HEK293 (cell line): ENCODE measurements at regions not wholly inside any gene's neighbourhood (a gene's known extent, or its start where the extent isn't known, plus 50 kb on each side); places are given as distances from the start of the nearest gene placed in this dataset.

Experiments used
- CTCF ChIA-PET: fragments of 350-600 bp; formaldehyde crosslinking; extraction: SDS; loops from one replicate; lab custom pipeline; 2021; ENCODE audit warnings: antibody characterized with exemption; lab: Yijun Ruan, JAX
- POLR2A ChIA-PET: fragments of 300-600 bp; formaldehyde crosslinking; extraction: SDS; loops from one replicate; lab custom pipeline; 2020; ENCODE audit warnings: antibody characterized with exemption, inconsistent platforms; lab: Yijun Ruan, JAX
- H3K27ac ChIP-seq: fragments of 200-500 bp; sonication (Bioruptor generic); 2 replicates; pipeline ENCODE4 v1.5.1; 2014; ENCODE audit warnings: low read depth, low read length, control low read depth, inconsistent platforms; ENCODE audit errors: extremely low read depth
- H3K36me3 ChIP-seq, 2 experiments: fragments of 200-500 bp in 1 of 2; sonication (Bioruptor generic) in 1 of 2; 1 replicate in 1 of 2; 2 replicates in 1 of 2; pipeline ENCODE4 v1.5.1; 2014 to 2017; ENCODE audit warnings: inconsistent platforms in 2 of 2, low read length in 2 of 2; ENCODE audit not compliant: control insufficient read depth in 2 of 2, insufficient read depth in 1 of 2
- H3K4me1 ChIP-seq: fragments of 200-500 bp; sonication (Bioruptor generic); 2 replicates; pipeline ENCODE4 v1.5.1; 2014; ENCODE audit warnings: mild to moderate bottlenecking, low read length, inconsistent platforms; ENCODE audit not compliant: control insufficient read depth, insufficient read depth
- H3K4me3 ChIP-seq: 2 replicates; pipeline ENCODE4 v1.5.1; 2011; ENCODE audit warnings: low read depth, mild to moderate bottlenecking, control low read depth, low read length, moderate library complexity
- H3K9me3 ChIP-seq: fragments of 200-500 bp; sonication (Bioruptor generic); 2 replicates; pipeline ENCODE4 v1.5.1; 2014; ENCODE audit warnings: low read depth, low read length, inconsistent platforms; ENCODE audit not compliant: control insufficient read depth, insufficient read depth
- ATF2 ChIP-seq: fragments of 450-650 bp; formaldehyde crosslinking; IDR thresholded peaks from 2 replicates; pipeline ENCODE4 v1.5.1; 2016; ENCODE audit warnings: missing biosample characterization, missing genetic modification characterization, low read depth
- KLF9 ChIP-seq: fragments of 450-650 bp; formaldehyde crosslinking; IDR thresholded peaks from 2 replicates; pipeline ENCODE4 v1.5.1; 2016; ENCODE audit warnings: missing biosample characterization, missing genetic modification characterization, low read depth
- REPIN1 ChIP-seq: fragments of 450-650 bp; formaldehyde crosslinking; IDR thresholded peaks from 2 replicates; pipeline ENCODE4 v1.5.1; 2017; ENCODE audit warnings: missing biosample characterization, missing genetic modification characterization, low read depth
- SETDB1 ChIP-seq: IDR thresholded peaks from one replicate; pipeline ENCODE4 v1.6.1; 2017; ENCODE audit warnings: mild to moderate bottlenecking, low read length, moderate library complexity, mixed read lengths; ENCODE audit not compliant: insufficient read length
- ZBTB11 ChIP-seq: fragments of 450-650 bp; formaldehyde crosslinking; conservative IDR thresholded peaks from 2 replicates; pipeline ENCODE4 v1.5.1; 2016; ENCODE audit warnings: low read depth, missing biosample characterization, missing genetic modification characterization
- ZNF121 ChIP-seq: fragments of 450-650 bp; formaldehyde crosslinking; IDR thresholded peaks from 2 replicates; pipeline ENCODE4 v1.5.1; 2016; ENCODE audit warnings: missing biosample characterization, missing genetic modification characterization
- ZNF157 ChIP-seq: fragments of 450-650 bp; formaldehyde crosslinking; IDR thresholded peaks from 2 replicates; pipeline ENCODE4 v1.5.1; 2016; ENCODE audit warnings: missing biosample characterization, missing genetic modification characterization
- ZNF16 ChIP-seq: fragments of 450-650 bp; formaldehyde crosslinking; IDR thresholded peaks from 2 replicates; pipeline ENCODE4 v1.5.1; 2016; ENCODE audit warnings: low read depth, missing biosample characterization, missing genetic modification characterization
- ZNF174 ChIP-seq: fragments of 450-650 bp; formaldehyde crosslinking; IDR thresholded peaks from 2 replicates; pipeline ENCODE4 v1.5.0; 2017; ENCODE audit warnings: missing biosample characterization, mild to moderate bottlenecking, missing genetic modification characterization
- ZNF18 ChIP-seq: fragments of 450-650 bp; formaldehyde crosslinking; IDR thresholded peaks from 2 replicates; pipeline ENCODE4 v1.5.1; 2016; ENCODE audit warnings: missing biosample characterization, missing genetic modification characterization
- ZNF202 ChIP-seq: fragments of 450-650 bp; formaldehyde crosslinking; IDR thresholded peaks from 2 replicates; pipeline ENCODE4 v1.5.1; 2016; ENCODE audit warnings: missing biosample characterization, missing genetic modification characterization, borderline replicate concordance
- ZNF214 ChIP-seq: fragments of 450-650 bp; formaldehyde crosslinking; IDR thresholded peaks from 2 replicates; pipeline ENCODE4 v1.5.1; 2017; ENCODE audit warnings: missing biosample characterization, mild to moderate bottlenecking, missing genetic modification characterization, borderline replicate concordance
- ZNF223 ChIP-seq: fragments of 450-650 bp; formaldehyde crosslinking; IDR thresholded peaks from 2 replicates; pipeline ENCODE4 v1.5.1; 2016; ENCODE audit warnings: missing biosample characterization, missing genetic modification characterization
- ZNF239 ChIP-seq: fragments of 450-650 bp; formaldehyde crosslinking; IDR thresholded peaks from 2 replicates; pipeline ENCODE4 v1.5.1; 2016; ENCODE audit warnings: missing biosample characterization, missing genetic modification characterization
- ZNF404 ChIP-seq: fragments of 450-650 bp; formaldehyde crosslinking; IDR thresholded peaks from 2 replicates; pipeline ENCODE4 v1.5.1; 2017; ENCODE audit warnings: missing biosample characterization, missing genetic modification characterization
- ZNF514 ChIP-seq: fragments of 450-650 bp; formaldehyde crosslinking; IDR thresholded peaks from 2 replicates; pipeline ENCODE4 v1.5.1; 2016; ENCODE audit warnings: missing biosample characterization, missing genetic modification characterization
- ZNF530 ChIP-seq: fragments of 450-650 bp; formaldehyde crosslinking; IDR thresholded peaks from 2 replicates; pipeline ENCODE4 v1.5.1; 2016; ENCODE audit warnings: low read depth, missing biosample characterization, missing genetic modification characterization
- ZNF560 ChIP-seq: fragments of 450-650 bp; formaldehyde crosslinking; IDR thresholded peaks from 2 replicates; pipeline ENCODE4 v1.5.1; 2017; ENCODE audit warnings: missing biosample characterization, missing genetic modification characterization, borderline replicate concordance
- ZNF654 ChIP-seq: fragments of 450-650 bp; formaldehyde crosslinking; IDR thresholded peaks from 2 replicates; pipeline ENCODE4 v1.5.1; 2016; ENCODE audit warnings: low read depth, missing biosample characterization, missing genetic modification characterization
- ZNF677 ChIP-seq: fragments of 450-650 bp; IDR thresholded peaks from 2 replicates; pipeline ENCODE4 v1.5.0; 2018; ENCODE audit warnings: missing biosample characterization, mild to moderate bottlenecking, missing genetic modification characterization, moderate library complexity
- ZNF768 ChIP-seq: fragments of 450-650 bp; formaldehyde crosslinking; IDR thresholded peaks from 2 replicates; pipeline ENCODE4 v1.5.1; 2018; ENCODE audit warnings: missing biosample characterization, mild to moderate bottlenecking, missing genetic modification characterization
- ZSCAN4 ChIP-seq: fragments of 450-650 bp; formaldehyde crosslinking; IDR thresholded peaks from 2 replicates; pipeline ENCODE4 v1.5.1; 2017; ENCODE audit warnings: missing biosample characterization, missing genetic modification characterization
- TF ChIP-seq, protein P1 (sequence below): fragments of 450-650 bp; formaldehyde crosslinking; IDR thresholded peaks from 2 replicates; pipeline ENCODE4 v1.5.1; 2016; ENCODE audit warnings: missing biosample characterization, missing genetic modification characterization
- TF ChIP-seq, protein P2 (sequence below): fragments of 450-650 bp; IDR thresholded peaks from 2 replicates; pipeline ENCODE4 v1.5.1; 2018; ENCODE audit warnings: missing biosample characterization, mild to moderate bottlenecking, missing genetic modification characterization

DNA sequence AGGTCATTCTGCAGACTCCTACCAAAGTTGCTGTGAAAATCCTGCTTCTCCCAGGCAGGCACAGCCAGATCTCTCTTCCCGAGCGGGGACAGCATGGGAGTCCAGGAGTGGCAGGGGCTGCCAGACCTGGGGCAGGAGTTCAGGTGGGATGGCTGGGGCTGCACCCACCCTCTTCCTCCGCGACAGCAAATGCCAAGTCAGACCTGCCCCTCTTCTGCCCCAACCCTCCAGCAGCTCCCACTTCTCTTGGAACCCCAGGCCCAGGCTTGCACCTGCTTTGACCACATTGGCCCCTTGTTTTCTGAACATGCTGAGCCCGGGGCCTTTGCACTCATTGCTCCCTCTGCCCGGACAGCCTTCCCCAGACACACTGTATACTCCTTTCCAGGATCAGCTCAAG lies 288.2 kb upstream of the HS6ST1 start:
- Histone ChIP-seq H3K36me3 (no peaks in the 10 kb centered on the region), H3K4me1 (no peaks in the 10 kb centered on the region)
- CTCF ChIA-PET, result no interaction called here
- TF ChIP-seq ZSCAN4 (tag by site-specific recombination), result no peak
- TF ChIP-seq ZNF514 (tag by site-specific recombination), result no peak
- TF ChIP-seq, protein P1, sequence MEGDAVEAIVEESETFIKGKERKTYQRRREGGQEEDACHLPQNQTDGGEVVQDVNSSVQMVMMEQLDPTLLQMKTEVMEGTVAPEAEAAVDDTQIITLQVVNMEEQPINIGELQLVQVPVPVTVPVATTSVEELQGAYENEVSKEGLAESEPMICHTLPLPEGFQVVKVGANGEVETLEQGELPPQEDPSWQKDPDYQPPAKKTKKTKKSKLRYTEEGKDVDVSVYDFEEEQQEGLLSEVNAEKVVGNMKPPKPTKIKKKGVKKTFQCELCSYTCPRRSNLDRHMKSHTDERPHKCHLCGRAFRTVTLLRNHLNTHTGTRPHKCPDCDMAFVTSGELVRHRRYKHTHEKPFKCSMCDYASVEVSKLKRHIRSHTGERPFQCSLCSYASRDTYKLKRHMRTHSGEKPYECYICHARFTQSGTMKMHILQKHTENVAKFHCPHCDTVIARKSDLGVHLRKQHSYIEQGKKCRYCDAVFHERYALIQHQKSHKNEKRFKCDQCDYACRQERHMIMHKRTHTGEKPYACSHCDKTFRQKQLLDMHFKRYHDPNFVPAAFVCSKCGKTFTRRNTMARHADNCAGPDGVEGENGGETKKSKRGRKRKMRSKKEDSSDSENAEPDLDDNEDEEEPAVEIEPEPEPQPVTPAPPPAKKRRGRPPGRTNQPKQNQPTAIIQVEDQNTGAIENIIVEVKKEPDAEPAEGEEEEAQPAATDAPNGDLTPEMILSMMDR (tag by site-specific recombination), result no peak
- TF ChIP-seq ZNF223, result no peak
- no peak for TF ChIP-seq SETDB1
- no peak for TF ChIP-seq ZNF768 (tag by site-specific recombination)
- TF ChIP-seq ZNF404 (tag by site-specific recombination), result no peak
- no peak for TF ChIP-seq ZNF654 (tag by site-specific recombination)
- no peak for TF ChIP-seq REPIN1 (tag by site-specific recombination)
- TF ChIP-seq ATF2, result no peak
- TF ChIP-seq ZNF16 (tag by site-specific recombination), result no peak
- TF ChIP-seq ZNF121 (tag by site-specific recombination), result no peak
- TF ChIP-seq, protein P2, sequence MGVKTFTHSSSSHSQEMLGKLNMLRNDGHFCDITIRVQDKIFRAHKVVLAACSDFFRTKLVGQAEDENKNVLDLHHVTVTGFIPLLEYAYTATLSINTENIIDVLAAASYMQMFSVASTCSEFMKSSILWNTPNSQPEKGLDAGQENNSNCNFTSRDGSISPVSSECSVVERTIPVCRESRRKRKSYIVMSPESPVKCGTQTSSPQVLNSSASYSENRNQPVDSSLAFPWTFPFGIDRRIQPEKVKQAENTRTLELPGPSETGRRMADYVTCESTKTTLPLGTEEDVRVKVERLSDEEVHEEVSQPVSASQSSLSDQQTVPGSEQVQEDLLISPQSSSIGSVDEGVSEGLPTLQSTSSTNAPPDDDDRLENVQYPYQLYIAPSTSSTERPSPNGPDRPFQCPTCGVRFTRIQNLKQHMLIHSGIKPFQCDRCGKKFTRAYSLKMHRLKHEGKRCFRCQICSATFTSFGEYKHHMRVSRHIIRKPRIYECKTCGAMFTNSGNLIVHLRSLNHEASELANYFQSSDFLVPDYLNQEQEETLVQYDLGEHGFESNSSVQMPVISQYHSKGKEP (tag by site-specific recombination), result no peak
- TF ChIP-seq ZNF560, result no peak
- TF ChIP-seq ZNF174, result no peak
- no peak for TF ChIP-seq ZNF530
- TF ChIP-seq, all 188 proteins: peak for 0
- Histone ChIP-seq H3K4me3 (no peak overlapping the region), H3K27ac (no peak overlapping the region), H3K9me3 (no peaks in the 10 kb centered on the region)
- POLR2A ChIA-PET, result no interaction called here

GRCh38 chr2:128607440-128607839 lies 288.8 kb upstream of the HS6ST1 start:
- Histone ChIP-seq H3K4me3 (no peak overlapping the region), H3K4me1 (no peaks in the 10 kb centered on the region), H3K27ac (no peak overlapping the region), H3K9me3 (no peaks in the 10 kb centered on the region), H3K36me3 (no peaks in the 10 kb centered on the region)
- CTCF ChIA-PET, result no interaction called here
- POLR2A ChIA-PET, result no interaction called here
- TF ChIP-seq ZNF214 (tag by site-specific recombination) (no peak), KLF9 (tag by site-specific recombination) (no peak), ZBTB11 (tag by site-specific recombination) (no peak), ZNF157 (tag by site-specific recombination) (no peak), ZNF677 (tag by site-specific recombination) (no peak), ZNF18 (tag by site-specific recombination) (no peak), ZNF202 (tag by site-specific recombination) (no peak), ZNF239 (tag by site-specific recombination) (no peak)
